GM12865 (cell line): ENCODE measurements at regions not wholly inside any gene's neighbourhood (a gene's known extent, or its start where the extent isn't known, plus 50 kb on each side); places are given as distances from the start of the nearest gene placed in this dataset.

Experiments used
- DNase-seq: peaks from one replicate; pipeline ENCODE4 v3.0.0; 2010; ENCODE audit warnings: low read depth
- H3K4me3 ChIP-seq: 2 replicates; pipeline ENCODE4 v1.5.1; 2011; ENCODE audit warnings: mild to moderate bottlenecking, low read depth, low read length, control low read depth
- CTCF ChIP-seq: IDR thresholded peaks from 2 replicates; pipeline ENCODE4 v1.5.1; 2011; ENCODE audit warnings: low read length, control low read depth, low read depth, inconsistent platforms; ENCODE audit not compliant: insufficient read depth; ENCODE audit errors: missing control alignments

DNA sequence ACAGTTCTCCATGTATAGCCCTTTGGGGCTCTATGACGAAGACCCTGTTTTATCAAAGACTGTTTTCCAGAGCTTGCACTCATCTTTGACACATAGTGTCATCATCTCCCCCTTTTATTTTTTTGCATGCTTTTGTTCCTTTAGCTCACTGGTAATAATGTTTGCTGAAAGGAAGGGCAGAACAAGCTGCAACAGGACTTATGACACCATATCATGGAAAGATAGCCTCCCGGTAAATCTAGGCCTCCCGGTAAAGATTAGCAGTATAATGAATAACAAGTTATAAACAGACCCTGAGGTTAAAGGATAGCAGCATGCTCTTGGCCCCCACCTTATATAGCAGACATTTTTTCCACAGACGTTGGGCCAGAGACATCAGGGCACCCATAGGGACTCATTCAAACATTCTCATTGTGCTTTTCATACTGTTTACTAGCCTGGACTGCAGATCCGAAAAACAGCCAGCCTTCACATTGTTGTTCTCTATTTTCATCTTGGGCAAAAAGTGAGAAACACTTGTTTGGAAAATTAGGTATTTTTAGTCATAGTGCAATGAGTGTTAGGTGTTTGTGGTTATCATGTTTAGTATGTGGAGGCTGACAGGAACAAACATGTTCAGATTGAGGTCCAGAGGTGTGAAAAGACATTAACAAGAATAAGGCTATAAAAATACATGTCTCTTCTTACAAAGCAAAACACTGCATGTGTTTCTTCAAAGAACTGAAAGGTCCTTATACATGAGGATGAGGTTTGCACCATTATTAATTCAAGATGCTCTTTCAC, 136.9 kb upstream of the SPRY2 start:
- no peak for DNase-seq
- no peak for TF ChIP-seq CTCF
- H3K4me3 ChIP-seq, result no peak overlapping the region

GRCh38 chr13:80476953-80477352, 136.0 kb upstream of the SPRY2 start:
- DNase-seq, result no peak
- H3K4me3 ChIP-seq, result no peak overlapping the region
- no peak for TF ChIP-seq CTCF

DNA sequence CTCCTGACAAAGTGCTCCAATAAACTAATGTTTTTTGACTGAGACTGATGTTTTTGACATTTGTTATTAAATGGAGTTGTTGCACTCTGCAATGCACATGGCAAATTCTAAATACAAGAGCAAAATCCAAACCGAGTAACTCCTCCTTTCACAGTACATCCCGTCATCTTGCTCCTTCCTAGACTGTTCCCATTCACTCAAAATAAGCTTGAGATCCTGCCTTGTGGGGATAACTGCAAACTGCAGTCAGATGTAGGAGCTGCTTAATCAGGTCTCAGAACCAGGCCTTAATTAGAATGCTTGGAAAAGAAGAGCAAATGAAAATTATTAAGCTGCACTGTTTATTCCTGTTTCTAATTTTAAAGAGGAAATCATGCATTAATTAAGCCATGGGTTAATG, 134.8 kb upstream of the SPRY2 start:
- no peak for TF ChIP-seq CTCF
- DNase-seq, result no peak
- no peak overlapping the region for H3K4me3 ChIP-seq

DNA sequence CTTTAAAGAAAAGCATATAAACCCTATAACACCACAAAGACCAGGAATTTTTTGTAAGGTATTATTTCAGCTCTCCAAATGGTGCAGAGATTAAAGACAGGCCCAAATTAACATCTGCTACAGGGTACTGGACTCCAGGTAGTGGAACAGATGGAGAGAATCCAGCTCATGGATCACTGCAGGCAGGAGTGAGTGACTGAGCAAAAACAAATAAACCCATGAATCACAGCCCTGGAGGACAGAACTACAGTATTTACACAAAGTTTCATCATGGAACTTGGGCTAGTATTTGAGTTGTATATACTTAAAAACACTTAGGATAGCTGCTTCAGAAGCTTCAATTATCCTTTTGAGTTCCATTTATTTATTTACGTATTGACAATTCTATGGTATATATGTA, 132.8 kb upstream of the SPRY2 start:
- H3K4me3 ChIP-seq, result no peak overlapping the region
- no peak for TF ChIP-seq CTCF
- DNase-seq, result no peak

DNA sequence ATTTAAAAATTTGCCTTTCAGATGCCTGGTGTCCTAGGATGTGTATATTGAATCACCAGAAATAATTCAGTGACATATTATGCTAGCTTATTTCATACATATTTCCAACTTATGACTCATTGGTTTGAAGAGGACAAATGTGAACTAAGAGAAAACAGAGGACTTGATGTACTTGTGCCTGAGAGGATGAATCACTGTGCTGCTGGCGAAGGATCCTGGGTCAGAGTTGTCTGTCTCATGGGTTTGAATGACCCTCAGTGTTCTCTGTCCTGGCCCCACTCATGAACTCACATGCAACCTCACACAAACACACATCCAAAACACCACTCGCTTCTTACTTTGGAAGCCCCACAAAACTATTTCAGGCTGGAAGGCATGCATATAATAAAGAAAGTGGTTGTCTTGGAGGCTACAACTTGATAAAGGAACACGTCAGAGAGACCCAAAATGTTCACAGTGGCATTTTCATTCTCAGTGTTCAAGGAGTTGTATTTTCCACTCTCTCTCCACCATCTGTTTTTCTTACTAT, 129.0 kb upstream of the SPRY2 start:
- no peak overlapping the region for H3K4me3 ChIP-seq

DNA sequence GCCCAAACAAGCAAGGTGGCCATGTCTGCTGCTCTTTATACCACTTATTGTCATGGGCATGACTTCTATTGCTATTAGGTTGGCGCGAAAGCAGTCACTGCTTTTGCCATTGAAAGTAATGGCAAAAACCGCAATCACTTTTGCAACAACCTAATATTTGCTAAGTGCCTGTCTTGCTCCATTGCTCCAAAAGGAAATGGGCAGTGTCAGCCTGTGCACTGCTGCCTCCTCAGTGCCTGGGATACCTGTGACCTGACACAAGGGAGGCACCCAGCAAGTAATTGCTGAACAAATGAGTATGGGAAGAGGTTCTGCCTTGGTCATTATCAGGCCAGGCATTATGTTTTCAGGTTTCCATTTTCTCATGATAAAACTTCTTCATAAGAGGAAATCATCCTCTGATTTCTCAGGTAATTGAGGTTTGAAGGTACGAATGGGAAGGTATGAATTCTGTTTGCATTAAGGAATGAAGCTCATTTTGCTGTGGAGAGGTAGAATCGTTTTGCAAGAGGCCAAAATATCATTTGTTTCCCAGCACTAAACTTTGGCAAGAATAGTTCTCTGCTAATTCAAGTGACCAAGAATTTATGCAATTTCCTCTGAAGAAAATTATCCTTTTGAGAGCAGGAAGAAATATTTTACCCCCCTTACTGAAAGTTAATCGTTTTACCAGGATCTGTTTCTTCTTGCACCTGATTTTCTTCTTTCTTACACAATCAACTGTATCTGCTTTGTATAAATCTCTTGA, 128.4 kb upstream of the SPRY2 start:
- no peak for DNase-seq
- no peak overlapping the region for H3K4me3 ChIP-seq
- no peak for TF ChIP-seq CTCF

More for the DNA sequence above, 129.0 kb upstream of the SPRY2 start:
- no peak for TF ChIP-seq CTCF
- no peak for DNase-seq
